ENCODE measurements at regions not wholly inside any gene's neighbourhood (a gene's known extent, or its start where the extent isn't known, plus 50 kb on each side); places are given as distances from the start of the nearest gene placed in this dataset.

DNA sequence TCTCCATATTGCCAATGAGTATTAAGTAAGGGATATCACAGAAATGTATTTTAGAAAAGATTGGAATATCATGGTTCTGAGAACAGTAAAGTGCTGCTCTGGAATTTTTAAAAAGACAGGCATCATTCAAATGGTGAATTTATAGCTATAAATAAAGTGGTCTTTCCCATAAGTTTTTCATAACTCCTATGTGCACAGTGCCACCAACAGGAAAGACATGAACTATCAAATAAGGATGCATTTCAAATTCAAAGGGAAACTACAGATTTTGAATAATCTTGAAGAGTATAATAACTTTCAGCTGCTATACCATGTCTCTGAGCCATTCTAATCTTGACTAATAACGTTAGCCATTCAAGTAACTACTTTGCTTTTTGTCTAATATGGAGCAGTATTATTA lies 456.8 kb upstream of the GJE1 start:
- no peak overlapping the region for H3K27ac Mint-ChIP-seq
- CTCF ChIA-PET: interaction anchor here (1.7 kb wide), 1 partner anchor 437 kb away, joined by 6 read pairs; no protein-coding TSS in a partner anchor

DNA sequence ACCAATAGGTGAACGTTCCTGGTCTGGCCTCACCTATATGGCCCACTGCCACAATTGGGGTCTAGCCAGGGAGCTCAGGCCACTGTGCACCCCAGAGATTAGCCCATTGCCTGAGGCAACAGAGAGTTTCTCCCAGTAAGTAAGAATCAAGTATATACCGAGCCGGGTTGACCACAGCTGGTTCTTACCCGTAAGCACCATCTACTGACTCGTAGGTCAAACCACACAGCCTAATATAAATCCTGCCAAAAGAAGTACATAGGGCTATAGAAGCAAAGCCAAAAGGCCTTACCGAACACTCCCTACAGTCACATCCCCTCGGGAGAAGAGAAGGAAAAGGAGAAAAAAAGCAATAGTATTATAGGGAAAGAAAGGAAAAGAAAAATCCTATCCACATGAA lies 463.6 kb upstream of the GJE1 start:
- no peak for DNase-seq
- no peaks in the 10 kb centered on the region for H3K36me3 Mint-ChIP-seq
- no peak overlapping the region for H3K27ac Mint-ChIP-seq
- H3K4me3 Mint-ChIP-seq: no peak overlapping the region
- no peaks in the 10 kb centered on the region for H3K9me3 Mint-ChIP-seq
- CTCF ChIA-PET: no interaction called here
- H3K4me1 Mint-ChIP-seq: no peaks in the 10 kb centered on the region
- no peaks in the 10 kb centered on the region for H3K27me3 Mint-ChIP-seq

More for the DNA sequence above, 456.8 kb upstream of the GJE1 start:
- no peak overlapping the region for H3K4me3 Mint-ChIP-seq
- DNase-seq: no peak
- no peaks in the 10 kb centered on the region for H3K27me3 Mint-ChIP-seq
- H3K36me3 Mint-ChIP-seq: no peaks in the 10 kb centered on the region
- H3K9me3 Mint-ChIP-seq: no peaks in the 10 kb centered on the region
- H3K4me1 Mint-ChIP-seq: no peaks in the 10 kb centered on the region

DNA sequence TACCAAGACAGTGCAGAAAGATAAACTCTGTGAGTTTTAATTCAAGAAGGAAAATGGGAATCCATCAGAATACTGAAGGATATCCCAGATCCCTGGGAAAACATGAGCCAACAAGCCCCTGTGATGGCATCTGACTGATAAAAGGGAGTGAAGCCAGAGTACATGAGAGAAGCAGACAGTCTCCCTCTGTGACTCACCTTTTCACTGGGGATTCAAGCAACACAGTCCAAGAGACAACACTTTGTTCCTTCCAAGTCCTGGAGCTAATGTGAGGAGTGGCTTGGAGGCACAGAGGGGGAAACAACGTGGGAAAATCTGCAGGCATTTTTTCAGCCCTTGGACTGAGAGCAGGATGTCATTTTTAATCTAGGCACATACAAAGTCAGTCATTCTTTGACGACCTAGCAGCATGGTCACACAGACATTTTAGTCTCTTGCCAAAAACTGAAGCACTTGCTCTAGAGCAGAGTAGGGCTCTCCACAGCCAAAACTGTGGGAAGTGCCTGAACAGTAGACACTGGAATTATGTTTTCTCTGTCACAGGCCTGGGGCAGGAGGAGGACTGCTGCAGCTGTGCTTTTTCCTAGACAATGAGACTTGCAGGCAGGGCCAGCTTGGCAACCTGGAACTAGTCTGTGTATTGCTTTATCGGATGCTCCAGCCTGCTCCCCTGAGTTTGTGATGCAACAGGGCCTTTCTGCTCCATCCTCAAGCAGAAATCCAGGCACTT lies 465.0 kb upstream of the GJE1 start:
- DNase-seq: no peak
- Mint-ChIP-seq H3K36me3 (no peaks in the 10 kb centered on the region), H3K4me3 (no peak overlapping the region), H3K4me1 (no peaks in the 10 kb centered on the region), H3K27ac (no peak overlapping the region), H3K27me3 (no peaks in the 10 kb centered on the region), H3K9me3 (no peaks in the 10 kb centered on the region)
- CTCF ChIA-PET: no interaction called here

DNA sequence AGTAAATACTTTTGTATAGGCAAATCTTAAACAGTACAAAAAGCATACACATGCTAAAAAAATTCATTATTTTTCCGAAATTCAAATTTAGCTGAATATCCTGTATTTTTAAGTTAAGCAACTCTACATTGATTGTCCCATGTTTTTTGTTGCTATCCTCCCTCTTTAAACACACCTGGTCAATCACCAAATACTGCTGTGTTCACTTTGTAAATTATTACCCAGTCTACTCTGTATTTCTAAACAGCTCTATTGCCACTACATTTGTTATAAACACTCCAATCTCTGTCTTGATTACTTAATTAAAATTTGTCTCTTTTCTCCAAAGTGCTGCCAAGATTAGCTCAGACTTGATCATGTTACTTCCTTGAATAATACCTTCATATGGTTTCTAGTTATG lies 466.5 kb upstream of the GJE1 start:
- CTCF ChIA-PET: no interaction called here
- no peak overlapping the region for H3K4me3 Mint-ChIP-seq

DNA sequence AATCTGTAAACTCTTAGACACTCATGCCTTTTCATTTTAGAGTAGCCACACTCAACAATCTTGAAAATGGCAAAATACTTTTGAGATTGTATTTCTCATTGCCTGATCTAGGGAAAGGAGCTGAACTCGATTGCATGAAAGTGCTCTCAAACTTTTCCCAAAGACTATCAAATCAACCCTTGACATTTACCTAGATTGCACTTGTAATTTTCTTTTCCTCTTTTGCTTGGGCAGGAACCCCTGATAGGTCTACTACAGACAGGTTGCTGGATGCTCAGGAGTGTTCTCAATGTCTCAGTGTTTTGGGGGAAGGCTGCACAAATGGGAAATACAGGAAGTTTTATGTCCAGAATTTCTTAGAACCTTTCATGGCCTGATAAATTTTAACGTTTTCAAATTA lies 468.0 kb upstream of the GJE1 start:
- Mint-ChIP-seq H3K4me3 (no peak overlapping the region), H3K9me3 (no peaks in the 10 kb centered on the region), H3K27ac (no peak overlapping the region), H3K4me1 (no peaks in the 10 kb centered on the region), H3K36me3 (no peaks in the 10 kb centered on the region), H3K27me3 (no peaks in the 10 kb centered on the region)
- DNase-seq: no peak
- CTCF ChIA-PET: no interaction called here

More for the DNA sequence above, 466.5 kb upstream of the GJE1 start:
- no peaks in the 10 kb centered on the region for H3K9me3 Mint-ChIP-seq
- H3K36me3 Mint-ChIP-seq: no peaks in the 10 kb centered on the region
- H3K27ac Mint-ChIP-seq: no peak overlapping the region
- no peaks in the 10 kb centered on the region for H3K4me1 Mint-ChIP-seq
- H3K27me3 Mint-ChIP-seq: no peaks in the 10 kb centered on the region
- no peak for DNase-seq

DNA sequence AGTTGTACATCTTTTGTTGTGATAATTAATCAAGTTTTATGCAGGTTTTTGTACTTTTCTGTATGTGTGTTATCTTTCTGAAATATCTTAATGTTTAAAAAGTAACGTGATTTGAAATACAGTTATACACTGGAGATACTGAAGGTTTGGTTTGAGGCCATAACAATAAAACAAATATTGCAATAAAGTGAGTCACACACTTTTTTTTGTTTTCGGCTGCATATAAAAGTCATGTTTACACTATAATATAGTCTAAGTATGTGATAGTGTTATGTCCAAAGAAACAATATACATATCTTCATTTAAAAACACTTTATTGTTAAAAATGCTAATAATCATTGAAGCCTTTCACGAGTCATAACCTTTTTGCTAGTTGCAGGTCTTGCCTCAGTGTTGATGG lies 473.1 kb upstream of the GJE1 start:
- CTCF ChIA-PET: no interaction called here
- Mint-ChIP-seq H3K36me3 (no peaks in the 10 kb centered on the region), H3K27ac (no peak overlapping the region), H3K27me3 (no peaks in the 10 kb centered on the region), H3K4me3 (no peak overlapping the region), H3K9me3 (no peaks in the 10 kb centered on the region), H3K4me1 (no peaks in the 10 kb centered on the region)
- no peak for DNase-seq

DNA sequence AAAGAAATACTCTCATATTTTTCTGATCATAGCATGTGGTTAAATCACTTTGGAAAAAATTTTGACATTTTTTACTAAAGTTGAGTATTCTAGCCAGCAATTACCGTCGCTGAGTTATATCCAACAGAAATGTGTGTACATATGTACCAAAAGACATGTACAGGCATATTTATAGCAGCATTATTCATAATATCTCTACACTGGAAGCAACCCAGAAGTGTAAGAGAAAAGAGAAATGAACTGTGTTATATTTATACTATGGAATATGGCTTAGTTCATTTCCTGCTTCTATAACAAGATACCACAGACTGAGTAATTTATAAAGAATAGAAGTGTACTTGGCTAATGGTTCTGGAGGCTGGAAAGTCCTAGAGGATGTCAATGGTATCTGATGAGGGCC lies 474.0 kb upstream of the GJE1 start:
- DNase-seq: no peak
- CTCF ChIA-PET: no interaction called here
- Mint-ChIP-seq H3K27ac (no peak overlapping the region), H3K9me3 (no peaks in the 10 kb centered on the region), H3K4me3 (no peak overlapping the region), H3K27me3 (no peaks in the 10 kb centered on the region), H3K4me1 (no peaks in the 10 kb centered on the region), H3K36me3 (no peaks in the 10 kb centered on the region)

DNA sequence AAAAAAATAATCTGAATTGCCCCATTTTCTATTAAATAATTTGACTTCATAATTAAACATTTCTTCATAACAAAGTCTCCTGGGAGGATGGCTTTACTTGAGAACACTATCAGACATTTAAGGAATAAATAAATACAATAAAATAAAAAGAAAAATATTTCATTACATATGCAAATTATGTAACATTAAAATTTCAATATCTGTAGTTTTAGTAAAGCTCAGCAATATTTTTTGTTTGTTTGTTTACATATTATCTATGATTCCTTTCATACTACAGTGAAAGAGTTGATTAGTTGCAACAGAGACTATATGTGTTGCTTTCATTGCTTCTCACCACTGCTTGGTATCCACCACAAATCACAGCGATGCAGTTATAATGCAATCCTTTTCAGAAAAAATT lies 474.9 kb upstream of the GJE1 start:
- CTCF ChIA-PET: no interaction called here
- no peaks in the 10 kb centered on the region for H3K9me3 Mint-ChIP-seq
- H3K27ac Mint-ChIP-seq: no peak overlapping the region
- H3K27me3 Mint-ChIP-seq: no peaks in the 10 kb centered on the region
- no peaks in the 10 kb centered on the region for H3K36me3 Mint-ChIP-seq
- DNase-seq: no peak
- H3K4me1 Mint-ChIP-seq: no peaks in the 10 kb centered on the region
- H3K4me3 Mint-ChIP-seq: no peak overlapping the region

DNA sequence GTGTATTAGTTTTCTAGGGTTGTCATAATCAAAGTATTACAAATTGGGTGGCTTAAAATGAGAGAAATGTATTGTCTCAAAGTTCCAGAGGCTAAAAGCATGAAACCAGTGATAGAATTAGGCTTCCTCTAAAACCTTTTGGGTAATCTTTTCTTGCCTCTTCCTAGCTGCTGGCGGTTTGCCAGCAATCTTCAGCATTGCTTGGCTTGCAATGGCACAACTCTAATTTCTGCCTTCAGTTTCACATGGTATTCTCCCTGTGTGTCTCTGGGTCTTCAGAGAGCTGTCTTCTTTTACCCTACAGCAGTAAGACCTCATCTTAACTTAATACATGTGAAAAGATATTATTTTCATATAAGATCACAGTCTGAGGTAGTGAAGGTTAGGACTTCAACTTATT lies 479.1 kb upstream of the GJE1 start:
- DNase-seq: no peak
- Mint-ChIP-seq H3K4me3 (no peak overlapping the region), H3K36me3 (no peaks in the 10 kb centered on the region), H3K9me3 (no peaks in the 10 kb centered on the region), H3K27me3 (no peaks in the 10 kb centered on the region), H3K27ac (no peak overlapping the region), H3K4me1 (no peaks in the 10 kb centered on the region)
- CTCF ChIA-PET: no interaction called here

DNA sequence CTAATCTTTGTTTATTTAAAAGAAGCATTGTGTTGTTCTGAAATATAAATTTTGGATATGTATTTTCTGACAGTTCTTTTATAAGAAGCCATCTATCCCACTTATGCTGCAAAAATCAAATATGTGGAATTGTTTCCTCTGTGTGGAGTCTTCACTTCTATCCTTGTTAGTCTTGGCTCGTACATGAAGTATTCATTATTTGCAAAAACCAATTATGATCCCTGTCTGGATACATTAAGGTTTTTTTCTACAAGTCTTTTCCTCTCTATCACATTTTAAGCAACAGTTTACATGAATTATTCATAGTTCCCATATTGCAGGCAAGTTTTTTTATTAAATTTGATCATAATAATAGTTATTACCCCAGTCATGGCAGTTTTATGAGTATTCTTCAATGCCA lies 490.8 kb upstream of the GJE1 start:
- Mint-ChIP-seq H3K27ac (no peak overlapping the region), H3K27me3 (no peaks in the 10 kb centered on the region), H3K9me3 (no peaks in the 10 kb centered on the region), H3K4me3 (no peak overlapping the region), H3K4me1 (no peaks in the 10 kb centered on the region), H3K36me3 (no peaks in the 10 kb centered on the region)
- CTCF ChIA-PET: no interaction called here
- DNase-seq: no peak

DNA sequence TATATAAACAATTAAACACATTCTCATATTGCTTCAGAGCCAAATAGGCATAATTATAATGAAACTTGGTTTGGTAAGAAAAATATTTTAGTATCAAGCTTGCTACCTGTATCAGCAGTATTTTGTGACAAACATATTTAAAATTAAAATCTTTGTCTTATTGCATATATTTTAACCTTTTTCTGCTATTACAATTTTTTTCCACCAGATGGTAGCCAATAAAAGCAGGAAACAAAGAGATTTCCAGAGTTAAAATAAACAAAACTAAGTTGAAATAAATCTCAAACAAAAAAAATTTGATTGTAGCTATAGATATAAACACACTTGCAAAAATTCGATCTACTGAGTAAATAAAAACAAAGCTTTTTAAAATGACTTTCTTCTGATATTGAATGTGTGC lies 491.3 kb upstream of the GJE1 start:
- H3K9me3 Mint-ChIP-seq: no peaks in the 10 kb centered on the region
- no peak overlapping the region for H3K4me3 Mint-ChIP-seq
- no peaks in the 10 kb centered on the region for H3K4me1 Mint-ChIP-seq
- no peaks in the 10 kb centered on the region for H3K27me3 Mint-ChIP-seq
- no peak for DNase-seq
- H3K27ac Mint-ChIP-seq: no peak overlapping the region
- H3K36me3 Mint-ChIP-seq: no peaks in the 10 kb centered on the region
- CTCF ChIA-PET: no interaction called here

DNA sequence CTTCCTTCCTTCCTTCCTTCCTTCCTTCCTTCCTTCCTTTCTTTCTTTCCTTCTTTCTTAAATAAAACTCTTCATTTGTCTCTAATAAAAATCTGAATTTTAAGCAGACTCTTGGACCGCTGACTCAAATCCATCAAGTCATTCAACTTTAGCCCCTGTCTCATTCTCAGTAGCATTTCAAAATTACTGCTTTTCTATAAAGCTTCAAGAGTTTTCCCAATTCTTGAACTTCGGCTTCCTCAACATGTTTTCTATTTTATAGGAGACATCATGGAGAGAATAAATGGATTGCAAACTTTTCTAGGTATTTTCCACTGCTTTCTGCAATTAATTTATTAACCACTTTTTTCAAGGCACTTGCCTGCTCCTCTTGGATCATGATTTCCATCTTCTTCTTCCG lies 497.1 kb upstream of the GJE1 start:
- CTCF ChIA-PET: no interaction called here
- H3K27ac Mint-ChIP-seq: no peak overlapping the region

DNA sequence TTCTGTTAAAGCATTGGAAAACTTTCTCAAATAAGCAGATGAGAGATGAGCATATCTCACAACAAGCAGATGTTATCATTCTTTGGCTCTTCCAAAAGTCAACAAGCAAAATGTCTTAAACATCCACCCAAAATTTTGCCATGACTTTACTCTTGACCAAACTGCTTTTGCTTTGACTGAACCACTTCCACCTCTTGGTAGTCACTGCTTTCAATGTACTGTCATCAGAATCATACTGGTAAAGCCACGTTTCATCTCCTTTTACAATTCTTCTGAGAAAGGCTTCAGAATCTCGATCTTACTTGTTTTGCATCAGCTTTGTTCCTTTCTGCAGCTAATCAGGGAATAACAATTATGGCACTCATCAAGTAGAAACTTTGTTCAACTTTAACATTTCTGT lies 498.5 kb upstream of the GJE1 start:
- H3K4me1 Mint-ChIP-seq: no peaks in the 10 kb centered on the region
- no peaks in the 10 kb centered on the region for H3K27me3 Mint-ChIP-seq
- no peak overlapping the region for H3K27ac Mint-ChIP-seq
- no peaks in the 10 kb centered on the region for H3K36me3 Mint-ChIP-seq
- no peak overlapping the region for H3K4me3 Mint-ChIP-seq
- no peaks in the 10 kb centered on the region for H3K9me3 Mint-ChIP-seq
- DNase-seq: no peak
- CTCF ChIA-PET: no interaction called here

More for the DNA sequence above, 497.1 kb upstream of the GJE1 start:
- Mint-ChIP-seq H3K4me3 (no peak overlapping the region), H3K36me3 (no peaks in the 10 kb centered on the region), H3K4me1 (no peaks in the 10 kb centered on the region), H3K9me3 (no peaks in the 10 kb centered on the region), H3K27me3 (no peaks in the 10 kb centered on the region)
- DNase-seq: no peak

DNA sequence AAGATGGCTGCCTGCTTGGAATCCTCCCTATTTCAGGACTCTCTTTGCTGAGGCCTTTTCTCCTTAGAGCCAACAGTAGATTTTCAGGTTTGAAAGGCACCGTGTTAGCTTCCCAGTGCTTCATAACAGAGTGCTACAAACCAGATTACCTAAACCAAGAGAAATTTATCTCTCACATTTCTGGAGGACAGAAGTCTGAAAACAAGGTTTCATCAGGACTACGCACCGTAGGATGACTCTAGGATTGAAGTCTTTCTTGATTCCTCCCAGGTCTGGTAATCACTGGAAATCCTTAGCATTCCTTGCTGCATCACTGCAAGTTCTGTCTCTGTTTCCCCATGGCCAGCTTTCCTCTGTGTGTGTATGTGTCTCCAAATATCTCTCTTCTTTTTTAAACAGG lies 508.4 kb upstream of the GJE1 start:
- no peaks in the 10 kb centered on the region for H3K27me3 Mint-ChIP-seq
- no peak overlapping the region for H3K27ac Mint-ChIP-seq
- no peak overlapping the region for H3K4me3 Mint-ChIP-seq
- CTCF ChIA-PET: no interaction called here
- no peaks in the 10 kb centered on the region for H3K9me3 Mint-ChIP-seq
- DNase-seq: no peak
- H3K4me1 Mint-ChIP-seq: no peaks in the 10 kb centered on the region
- H3K36me3 Mint-ChIP-seq: no peaks in the 10 kb centered on the region

DNA sequence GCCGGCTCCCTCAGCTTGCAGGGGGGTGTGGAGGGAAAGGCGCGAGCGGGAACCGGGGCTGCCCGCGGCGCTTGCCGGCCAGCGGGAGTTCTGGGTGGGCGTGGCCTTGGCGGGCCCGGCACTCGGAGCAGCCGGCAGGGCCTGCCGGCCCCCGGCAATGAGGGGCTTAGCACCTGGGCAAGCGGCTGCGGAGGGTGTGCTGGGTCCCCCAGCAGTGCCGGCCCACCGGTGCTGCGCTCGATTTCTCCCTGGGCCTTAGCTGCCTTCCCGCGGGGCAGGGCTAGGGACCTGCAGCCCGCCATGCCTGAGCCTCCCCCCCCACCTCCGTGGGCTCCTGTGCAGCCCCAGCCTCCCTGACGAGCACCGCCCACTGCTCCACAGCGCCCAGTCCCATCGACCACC lies 514.5 kb upstream of the GJE1 start:
- no peaks in the 10 kb centered on the region for H3K36me3 Mint-ChIP-seq
- no peak overlapping the region for H3K4me3 Mint-ChIP-seq
- H3K27ac Mint-ChIP-seq: no peak overlapping the region
- H3K9me3 Mint-ChIP-seq: peaks cover 2% of the 10 kb centered on the region
- DNase-seq: no peak
- no peaks in the 10 kb centered on the region for H3K4me1 Mint-ChIP-seq
- no peaks in the 10 kb centered on the region for H3K27me3 Mint-ChIP-seq
- CTCF ChIA-PET: no interaction called here

DNA sequence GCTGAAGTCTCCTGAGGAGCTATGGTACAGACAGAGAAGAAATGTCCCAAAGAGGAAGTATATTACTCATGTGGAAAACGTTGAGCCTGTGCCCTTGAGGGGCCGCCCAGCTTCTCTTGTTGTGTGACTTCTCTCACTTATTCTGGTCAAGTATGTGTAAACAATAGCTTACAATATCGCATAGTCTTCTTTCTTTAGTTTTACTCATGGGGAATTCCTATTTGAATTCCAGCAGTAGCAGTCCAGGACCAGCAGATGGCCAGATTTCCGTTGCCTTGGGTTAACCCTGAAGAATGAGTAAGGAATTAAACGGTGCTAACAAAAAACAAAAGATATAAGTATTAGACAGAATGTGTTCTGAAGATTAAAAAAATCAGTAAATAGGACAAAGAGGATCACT lies 522.0 kb upstream of the GJE1 start:
- Mint-ChIP-seq H3K27me3 (no peaks in the 10 kb centered on the region), H3K36me3 (no peaks in the 10 kb centered on the region), H3K4me1 (no peaks in the 10 kb centered on the region), H3K9me3 (no peaks in the 10 kb centered on the region), H3K4me3 (no peak overlapping the region), H3K27ac (no peak overlapping the region)
- CTCF ChIA-PET: no interaction called here
- DNase-seq: no peak
